ENCODE measurements at regions not wholly inside any gene's neighbourhood (a gene's known extent, or its start where the extent isn't known, plus 50 kb on each side); places are given as distances from the start of the nearest gene placed in this dataset.
"Not testable (repeated sequence)": the region's sequence is repeated elsewhere in the genome, so short reads cannot be mapped to it uniquely, and the experiment has no call there.

DNA sequence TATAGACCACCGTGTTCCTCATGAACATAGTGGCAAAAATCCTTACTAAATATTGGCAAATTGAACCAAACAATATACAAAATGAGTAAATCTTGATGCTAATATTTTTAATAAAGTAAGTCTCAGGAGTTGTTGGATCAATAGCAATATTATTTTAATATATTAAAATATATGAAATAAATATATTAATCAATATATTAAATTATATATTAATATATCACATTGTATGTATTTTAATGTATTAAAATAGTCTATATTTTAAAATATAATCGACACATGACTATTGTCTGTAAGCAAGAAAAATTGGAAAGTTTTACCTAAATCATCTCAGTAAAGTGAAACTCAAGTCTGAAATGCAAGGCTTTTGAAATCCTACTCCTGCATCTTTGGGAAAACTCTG lies 78.9 kb upstream of the GJB6 start:
- no peak overlapping the region for H3K9ac ChIP-seq (ENCODE audit: low read length)
- H3K36me3 ChIP-seq (replicated peaks; ENCODE audit: insufficient read depth, low read length) = no peaks in the 10 kb centered on the region
- H2AFZ ChIP-seq (ENCODE audit: low read length) = no peak overlapping the region
- no peak overlapping the region for H3K4me3 ChIP-seq (ENCODE audit: low read length)
- H3K4me2 ChIP-seq (ENCODE audit: low read depth, low read length) = no peak overlapping the region
- TF ChIP-seq, protein P1, sequence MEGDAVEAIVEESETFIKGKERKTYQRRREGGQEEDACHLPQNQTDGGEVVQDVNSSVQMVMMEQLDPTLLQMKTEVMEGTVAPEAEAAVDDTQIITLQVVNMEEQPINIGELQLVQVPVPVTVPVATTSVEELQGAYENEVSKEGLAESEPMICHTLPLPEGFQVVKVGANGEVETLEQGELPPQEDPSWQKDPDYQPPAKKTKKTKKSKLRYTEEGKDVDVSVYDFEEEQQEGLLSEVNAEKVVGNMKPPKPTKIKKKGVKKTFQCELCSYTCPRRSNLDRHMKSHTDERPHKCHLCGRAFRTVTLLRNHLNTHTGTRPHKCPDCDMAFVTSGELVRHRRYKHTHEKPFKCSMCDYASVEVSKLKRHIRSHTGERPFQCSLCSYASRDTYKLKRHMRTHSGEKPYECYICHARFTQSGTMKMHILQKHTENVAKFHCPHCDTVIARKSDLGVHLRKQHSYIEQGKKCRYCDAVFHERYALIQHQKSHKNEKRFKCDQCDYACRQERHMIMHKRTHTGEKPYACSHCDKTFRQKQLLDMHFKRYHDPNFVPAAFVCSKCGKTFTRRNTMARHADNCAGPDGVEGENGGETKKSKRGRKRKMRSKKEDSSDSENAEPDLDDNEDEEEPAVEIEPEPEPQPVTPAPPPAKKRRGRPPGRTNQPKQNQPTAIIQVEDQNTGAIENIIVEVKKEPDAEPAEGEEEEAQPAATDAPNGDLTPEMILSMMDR (IDR thresholded peaks at IDR 0.05; ENCODE audit: low read length) = no peak
- no peak for TF ChIP-seq EZH2 (optimal IDR thresholded peaks at IDR 0.05; ENCODE audit: low read depth, low read length)
- no peak for DNase-seq
- H4K20me1 ChIP-seq (ENCODE audit: insufficient read depth, low read length) = no peaks in the 10 kb centered on the region
- no peaks in the 10 kb centered on the region for H3F3A ChIP-seq (ENCODE audit: insufficient read depth, low read length)
- no peaks in the 10 kb centered on the region for H3K79me2 ChIP-seq (ENCODE audit: low read length)
- no peaks in the 10 kb centered on the region for H3K9me2 ChIP-seq (replicated peaks; ENCODE audit: insufficient read depth, low read length)
- H3K27me3 ChIP-seq (replicated peaks; ENCODE audit: insufficient read depth, low read length) = no peaks in the 10 kb centered on the region
- no peaks in the 10 kb centered on the region for H3K9me3 ChIP-seq (replicated peaks; ENCODE audit: insufficient read depth, low read length)
- H3K4me1 ChIP-seq (ENCODE audit: low read length) = no peaks in the 10 kb centered on the region
- H3K27ac ChIP-seq (ENCODE audit: low read length) = no peak overlapping the region

DNA sequence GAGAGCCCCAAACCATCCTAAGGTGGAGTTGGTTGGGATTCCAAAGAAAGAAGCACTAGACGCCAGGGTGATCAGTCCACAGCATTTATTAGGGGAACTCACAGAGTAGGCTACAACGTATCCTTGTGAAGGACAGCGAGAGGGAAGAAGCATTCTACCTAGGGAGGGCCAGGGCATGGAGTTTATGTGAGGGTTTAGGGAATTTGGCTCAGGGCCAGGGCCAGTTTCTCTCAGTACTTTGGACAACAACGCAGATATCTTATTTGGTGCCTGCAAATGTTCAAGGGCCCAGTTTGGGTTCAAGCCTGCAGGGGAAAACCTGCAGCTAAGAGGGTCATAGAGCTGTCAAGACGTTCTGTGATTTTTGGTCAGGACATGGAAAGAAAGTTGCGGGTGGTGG lies 73.9 kb upstream of the GJB6 start:
- Histone ChIP-seq H3K4me3 (ENCODE audit: low read length) (no peak overlapping the region), H4K20me1 (ENCODE audit: insufficient read depth, low read length) (no peaks in the 10 kb centered on the region), H3K4me2 (ENCODE audit: low read depth, low read length) (no peak overlapping the region), H3K79me2 (ENCODE audit: low read length) (no peaks in the 10 kb centered on the region), H3K9me3 (replicated peaks; ENCODE audit: insufficient read depth, low read length) (no peaks in the 10 kb centered on the region), H3K9ac (ENCODE audit: low read length) (no peak overlapping the region), H3F3A (ENCODE audit: insufficient read depth, low read length) (no peaks in the 10 kb centered on the region), H3K27ac (ENCODE audit: low read length) (no peak overlapping the region), H3K4me1 (ENCODE audit: low read length) (no peaks in the 10 kb centered on the region), H3K27me3 (replicated peaks; ENCODE audit: insufficient read depth, low read length) (no peaks in the 10 kb centered on the region), H3K9me2 (replicated peaks; ENCODE audit: insufficient read depth, low read length) (no peaks in the 10 kb centered on the region), H2AFZ (ENCODE audit: low read length) (no peak overlapping the region), H3K36me3 (replicated peaks; ENCODE audit: insufficient read depth, low read length) (no peaks in the 10 kb centered on the region)
- DNase-seq = no peak
- no peak for TF ChIP-seq EZH2 (optimal IDR thresholded peaks at IDR 0.05; ENCODE audit: low read depth, low read length)
- TF ChIP-seq EZH2phosphoT487 (IDR thresholded peaks at IDR 0.05; ENCODE audit: low read length) = no peak
- TF ChIP-seq, protein P1 (IDR thresholded peaks at IDR 0.05; ENCODE audit: low read length) = no peak

DNA sequence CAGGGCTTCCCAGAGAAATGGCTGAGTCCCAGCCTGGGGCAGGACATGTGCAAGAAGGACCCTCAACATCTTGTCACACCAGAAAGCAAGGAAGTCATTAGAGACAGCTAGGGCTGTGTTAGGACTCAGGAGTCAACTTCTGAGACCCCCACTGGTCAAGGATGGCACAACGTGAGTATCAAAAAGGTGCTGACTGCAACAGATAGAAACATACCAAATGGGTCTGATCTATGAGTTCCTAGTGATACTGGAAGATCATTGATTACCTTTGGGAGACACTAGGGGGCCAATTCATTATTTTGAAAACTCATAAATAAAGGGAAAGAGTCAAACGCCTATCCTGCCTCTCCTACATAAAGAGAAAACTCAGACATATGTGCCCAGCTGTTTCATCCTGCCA lies 73.5 kb upstream of the GJB6 start:
- H3K9me3 ChIP-seq (replicated peaks; ENCODE audit: insufficient read depth, low read length) = no peaks in the 10 kb centered on the region
- no peaks in the 10 kb centered on the region for H3K79me2 ChIP-seq (ENCODE audit: low read length)
- H3K9ac ChIP-seq (ENCODE audit: low read length) = no peak overlapping the region
- no peak overlapping the region for H3K27ac ChIP-seq (ENCODE audit: low read length)
- TF ChIP-seq EZH2 (optimal IDR thresholded peaks at IDR 0.05; ENCODE audit: low read depth, low read length) (no peak), EZH2phosphoT487 (IDR thresholded peaks at IDR 0.05; ENCODE audit: low read length) (no peak)
- TF ChIP-seq, protein P1 (IDR thresholded peaks at IDR 0.05; ENCODE audit: low read length) = no peak
- H3F3A ChIP-seq (ENCODE audit: insufficient read depth, low read length) = no peaks in the 10 kb centered on the region
- no peak for DNase-seq
- no peak overlapping the region for H2AFZ ChIP-seq (ENCODE audit: low read length)
- H3K36me3 ChIP-seq (replicated peaks; ENCODE audit: insufficient read depth, low read length) = no peaks in the 10 kb centered on the region
- H3K4me2 ChIP-seq (ENCODE audit: low read depth, low read length) = no peak overlapping the region
- H3K9me2 ChIP-seq (replicated peaks; ENCODE audit: insufficient read depth, low read length) = no peaks in the 10 kb centered on the region
- H3K4me1 ChIP-seq (ENCODE audit: low read length) = no peaks in the 10 kb centered on the region
- no peak overlapping the region for H3K4me3 ChIP-seq (ENCODE audit: low read length)
- H4K20me1 ChIP-seq (ENCODE audit: insufficient read depth, low read length) = no peaks in the 10 kb centered on the region
- no peaks in the 10 kb centered on the region for H3K27me3 ChIP-seq (replicated peaks; ENCODE audit: insufficient read depth, low read length)

DNA sequence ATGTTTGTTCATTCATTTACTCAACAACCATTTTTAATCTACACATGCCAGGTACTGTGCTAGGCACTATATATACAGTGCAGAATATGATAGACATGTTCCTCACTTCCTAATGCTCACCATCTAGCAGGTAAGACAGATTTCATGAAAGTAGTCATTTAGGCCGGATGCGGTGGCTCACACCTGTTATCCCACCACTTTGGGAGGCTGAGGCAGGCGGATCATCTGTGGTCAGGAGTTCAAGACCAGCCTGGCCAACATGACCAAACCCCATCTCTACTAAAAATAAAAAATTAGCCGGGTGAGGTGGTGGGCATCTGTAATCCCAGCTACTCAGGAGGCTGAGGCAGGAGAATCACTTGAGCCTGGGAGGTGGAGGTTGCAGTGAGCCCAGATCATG lies 71.9 kb upstream of the GJB6 start:
- H3K9me2 ChIP-seq (replicated peaks; ENCODE audit: insufficient read depth, low read length); H3K27ac ChIP-seq (ENCODE audit: low read length); H4K20me1 ChIP-seq (ENCODE audit: insufficient read depth, low read length); H3K36me3 ChIP-seq (replicated peaks; ENCODE audit: insufficient read depth, low read length); H3K9me3 ChIP-seq (replicated peaks; ENCODE audit: insufficient read depth, low read length); H3F3A ChIP-seq (ENCODE audit: insufficient read depth, low read length); H3K4me3 ChIP-seq (ENCODE audit: low read length); DNase-seq; H3K4me1 ChIP-seq (ENCODE audit: low read length); H3K79me2 ChIP-seq (ENCODE audit: low read length); H3K9ac ChIP-seq (ENCODE audit: low read length); H3K27me3 ChIP-seq (replicated peaks; ENCODE audit: insufficient read depth, low read length); H2AFZ ChIP-seq (ENCODE audit: low read length); H3K4me2 ChIP-seq (ENCODE audit: low read depth, low read length): not testable (repeated sequence)
